LoVo (cell line): ENCODE measurements at regions not wholly inside any gene's neighbourhood (a gene's known extent, or its start where the extent isn't known, plus 50 kb on each side); places are given as distances from the start of the nearest gene placed in this dataset.
"Not testable (repeated sequence)": the region's sequence is repeated elsewhere in the genome, so short reads cannot be mapped to it uniquely, and the experiment has no call there.

Source experiments
- DNase-seq: peaks from one replicate; pipeline ENCODE4 v3.0.0-alpha.2; 2016; ENCODE audit warnings: low spot score

- no peak for DNase-seq
Observed at GRCh38 chr3:159655202-159655601, 333.4 kb upstream of the IL12A start.

DNA sequence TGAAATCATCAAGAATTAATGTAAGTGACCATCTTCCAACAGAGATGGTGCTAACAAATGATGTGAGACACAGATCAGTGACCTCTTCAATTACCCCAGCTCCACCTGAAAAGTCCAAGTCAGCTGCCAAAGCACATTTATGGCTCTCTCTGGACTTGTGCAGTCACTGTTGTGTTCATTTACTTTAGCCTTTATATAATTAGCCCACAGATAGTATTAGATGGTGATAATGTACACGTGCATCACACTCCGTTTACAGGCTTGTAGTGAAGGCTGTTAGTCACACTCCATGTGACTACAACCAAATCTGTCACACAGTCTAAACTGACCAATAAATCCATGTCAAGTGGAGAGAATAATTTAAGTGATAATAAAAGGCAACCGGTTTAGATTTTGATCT lies 331.5 kb upstream of the IL12A start:
- DNase-seq = no peak

DNA sequence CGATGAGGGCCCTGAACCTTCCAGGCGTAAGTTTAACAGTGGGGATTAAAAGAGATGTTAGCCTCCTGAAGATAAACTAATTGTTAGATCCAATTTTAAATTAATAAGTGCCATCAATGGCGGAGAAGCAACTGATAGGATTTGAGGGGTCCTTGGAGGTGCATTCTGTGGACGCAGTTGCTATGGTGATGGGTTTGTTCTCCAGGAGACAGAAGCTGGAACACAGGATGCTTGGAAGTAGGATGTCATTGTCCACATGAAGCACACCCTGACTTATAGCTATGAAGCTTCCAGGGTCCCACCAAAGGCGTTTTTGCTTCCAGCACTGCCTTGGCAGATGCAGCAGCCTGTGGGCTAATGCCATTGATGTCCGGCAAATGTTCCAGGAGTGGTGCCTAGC lies 331.0 kb upstream of the IL12A start:
- DNase-seq = no peak

DNA sequence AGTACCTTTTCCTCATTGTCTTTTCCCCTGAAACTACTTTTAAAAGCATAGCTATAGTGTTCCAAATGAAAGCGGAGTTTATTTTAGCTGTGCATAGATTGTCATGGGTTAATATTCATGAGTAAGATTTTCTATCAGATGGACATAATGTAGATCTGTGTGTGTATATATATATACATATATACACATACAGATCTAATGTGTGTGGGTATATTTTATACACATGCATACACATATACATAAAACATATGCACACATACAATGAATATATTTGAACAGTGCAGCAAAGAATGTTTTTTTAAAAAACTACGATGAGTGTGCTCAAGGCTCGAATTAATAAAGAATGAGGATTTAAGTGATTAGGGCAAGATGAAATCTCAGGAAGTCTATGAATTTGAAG lies 328.3 kb upstream of the IL12A start:
- no peak for DNase-seq

DNA sequence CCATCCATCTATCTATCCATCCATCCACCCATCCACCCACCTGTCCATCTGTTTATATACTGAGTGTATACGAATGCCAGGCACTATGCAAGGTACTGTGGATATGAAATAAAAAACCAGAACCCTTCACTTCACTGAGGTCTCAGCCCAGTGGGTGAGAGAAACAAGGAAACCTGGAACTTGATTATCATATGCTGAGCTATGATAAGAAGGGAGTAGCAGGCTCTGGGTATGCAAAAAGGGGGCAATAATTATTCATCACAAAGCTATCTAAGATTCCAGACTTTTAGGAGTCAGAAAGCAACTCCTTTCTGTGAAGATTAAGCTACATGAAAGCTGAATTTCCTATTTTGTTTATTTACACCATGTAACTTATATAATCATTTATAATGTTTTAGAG lies 327.7 kb upstream of the IL12A start:
- no peak for DNase-seq

- no peak for DNase-seq
Observed at GRCh38 chr3:159662549-159662948, 326.1 kb upstream of the IL12A start.

DNA sequence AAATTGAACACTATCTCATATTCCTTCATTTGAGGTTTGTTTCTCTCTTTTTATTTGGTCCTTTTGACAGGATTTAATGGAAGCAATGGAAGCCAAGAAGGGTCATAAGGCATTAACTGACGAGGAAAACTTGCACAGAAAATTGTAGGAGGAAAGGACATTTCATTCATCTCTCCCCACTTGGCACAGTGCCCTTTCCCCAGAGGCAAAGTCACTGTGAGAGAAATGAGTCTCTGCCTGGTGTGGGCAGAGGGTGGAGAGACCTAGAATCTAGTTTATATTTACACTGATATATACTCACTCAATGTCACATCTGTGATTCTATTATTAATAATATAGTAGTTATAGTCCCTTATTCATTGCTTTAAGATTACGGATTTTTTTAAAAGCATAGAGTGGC lies 324.6 kb upstream of the IL12A start:
- no peak for DNase-seq

DNA sequence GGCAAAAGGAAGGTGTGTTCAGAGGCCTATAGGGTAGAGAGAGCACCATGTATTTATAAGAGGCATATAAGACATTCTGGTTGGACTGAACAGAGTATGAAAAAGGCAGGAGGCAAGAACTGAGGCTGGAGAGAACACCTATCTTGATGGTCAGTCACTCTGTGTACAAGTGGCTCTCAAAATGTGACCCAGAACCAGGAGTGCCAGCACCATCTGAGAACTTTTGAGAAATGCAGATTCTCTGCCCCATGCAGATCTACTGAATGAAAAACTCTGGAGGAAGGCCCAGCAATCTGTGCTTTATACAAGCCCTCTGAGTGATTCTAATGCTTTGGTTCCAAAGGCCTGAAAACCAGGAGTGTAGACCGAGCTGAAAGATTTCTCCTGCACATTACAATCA lies 324.0 kb upstream of the IL12A start:
- DNase-seq = no peak

GRCh38 chr3:159667261-159667660 lies 321.4 kb upstream of the IL12A start:
- DNase-seq = no peak

DNA sequence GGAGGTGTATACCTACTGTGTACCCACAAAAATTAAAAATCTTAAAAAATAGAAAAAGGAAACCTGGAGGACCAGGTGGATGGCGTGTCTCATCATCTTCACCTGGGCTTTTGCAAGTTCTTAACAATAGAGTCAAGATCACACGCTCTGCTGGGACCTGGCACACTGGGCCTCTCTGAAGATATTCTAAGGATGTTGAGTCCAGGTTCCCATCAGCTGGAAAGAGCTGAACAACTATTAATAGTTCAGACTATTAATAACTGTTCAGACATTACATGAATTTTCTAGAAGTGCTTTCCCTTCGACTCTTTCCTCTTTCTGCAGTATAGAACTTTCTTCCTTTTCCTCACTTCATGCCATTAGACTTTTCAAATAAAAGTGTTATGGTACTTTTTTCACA lies 320.2 kb upstream of the IL12A start:
- DNase-seq = no peak

DNA sequence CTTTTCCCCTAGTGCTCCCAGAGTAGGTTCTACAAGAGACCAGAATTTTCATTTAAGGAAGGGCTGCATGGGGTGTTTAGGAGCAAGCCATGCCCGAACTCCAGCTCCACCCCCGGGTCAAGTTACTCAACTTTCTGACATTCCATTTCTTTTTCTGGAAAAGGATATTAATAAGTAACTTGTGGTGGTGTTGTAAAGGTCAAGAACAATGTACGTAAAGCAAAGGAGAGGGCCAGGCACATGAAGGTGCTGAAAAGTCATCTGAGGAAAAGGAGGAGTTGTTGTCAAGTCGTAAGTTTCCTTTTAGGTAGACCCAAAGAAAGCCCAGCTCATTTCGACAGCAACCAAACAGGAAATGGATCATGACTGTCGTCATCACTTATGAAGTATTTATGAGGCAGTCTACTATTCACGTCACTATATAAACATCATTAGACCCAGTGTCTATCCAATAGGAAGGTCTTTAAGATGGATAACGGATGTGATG lies 319.6 kb upstream of the IL12A start:
- DNase-seq = peak; percentile 62

DNA sequence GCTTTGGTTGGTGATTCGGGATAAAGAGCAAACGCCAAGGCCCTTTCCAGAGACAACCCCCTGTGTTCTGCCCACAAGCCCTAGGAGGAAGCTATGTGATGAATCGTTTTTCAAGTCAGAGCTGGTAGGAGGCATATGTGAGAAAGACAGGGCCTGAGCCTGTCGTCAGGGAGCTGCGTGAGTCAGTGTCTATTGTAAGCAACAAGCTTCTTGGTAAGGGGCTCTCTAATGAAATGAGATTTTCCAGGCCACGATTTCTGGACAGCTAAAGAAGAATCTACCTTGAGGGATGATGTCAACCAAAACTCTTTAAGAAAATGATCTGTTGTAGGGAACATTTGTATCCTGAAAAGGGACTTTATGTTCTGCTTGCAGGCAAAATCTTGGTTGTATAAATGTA lies 318.9 kb upstream of the IL12A start:
- DNase-seq = no peak

DNA sequence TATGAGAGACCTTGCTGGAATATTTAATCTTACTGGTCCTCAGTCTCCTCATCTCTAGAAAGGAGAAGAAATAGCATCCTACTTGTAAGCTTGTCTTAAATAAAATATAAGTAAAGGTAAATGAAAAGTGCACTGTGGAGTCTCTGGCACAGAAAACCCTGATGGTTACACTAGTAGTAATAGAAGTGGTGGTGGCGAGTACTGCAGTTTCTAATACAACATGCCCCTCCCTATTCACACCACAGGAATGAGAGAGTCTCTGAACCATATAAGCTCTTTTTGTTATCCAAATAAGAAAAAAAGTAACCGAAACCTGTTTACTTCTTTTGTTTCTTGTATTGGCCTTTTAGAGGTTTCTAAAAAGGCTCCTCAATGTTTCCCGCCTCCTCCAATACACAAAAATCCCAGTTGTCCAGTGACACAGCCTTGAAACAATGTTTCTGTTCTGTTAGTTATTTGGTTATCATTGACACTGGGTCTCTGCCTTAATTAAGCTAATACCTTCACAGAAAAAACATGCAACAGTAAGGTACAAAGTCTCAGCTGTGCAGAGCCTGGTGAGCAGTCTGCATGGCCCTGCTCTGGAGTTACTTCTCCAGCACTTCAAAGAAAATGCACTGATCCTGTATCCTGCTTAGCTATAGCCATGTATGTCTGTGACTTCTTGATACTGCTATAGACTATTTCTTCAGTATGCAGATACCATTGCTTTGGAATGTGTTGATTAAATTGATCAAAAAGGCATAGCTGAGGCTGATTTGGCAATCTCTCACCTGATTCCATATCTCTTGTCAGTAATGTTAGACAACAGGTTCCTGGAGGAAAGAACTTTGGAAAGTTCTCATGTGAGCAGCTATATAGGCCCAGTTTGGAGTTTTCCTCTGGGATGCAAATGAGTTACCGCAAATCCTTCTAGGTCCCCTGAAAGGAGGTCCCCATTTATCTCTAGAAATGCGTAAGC lies 315.6 kb upstream of the IL12A start:
- DNase-seq = no peak

- no peak for DNase-seq
Observed at GRCh38 chr3:159674583-159674982, 314.1 kb upstream of the IL12A start.

DNA sequence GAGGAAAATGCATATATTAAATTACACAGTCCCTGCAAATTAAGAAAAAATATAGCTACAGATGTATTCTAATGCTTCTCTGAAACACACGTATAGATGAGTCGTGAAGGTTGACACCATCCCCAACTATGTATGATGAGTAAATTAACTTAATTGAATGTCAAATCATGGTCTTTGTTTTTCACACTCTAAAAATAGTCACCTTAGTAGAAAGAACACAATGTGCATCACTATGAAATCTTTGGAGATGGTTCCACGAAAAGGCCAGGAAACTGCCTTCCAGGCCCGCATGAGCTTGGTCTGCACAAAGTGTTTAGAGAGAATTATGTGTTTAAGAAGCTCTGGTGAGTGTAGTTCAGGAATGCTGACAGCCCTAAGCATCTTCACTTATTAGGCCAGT lies 313.4 kb upstream of the IL12A start:
- no peak for DNase-seq

DNA sequence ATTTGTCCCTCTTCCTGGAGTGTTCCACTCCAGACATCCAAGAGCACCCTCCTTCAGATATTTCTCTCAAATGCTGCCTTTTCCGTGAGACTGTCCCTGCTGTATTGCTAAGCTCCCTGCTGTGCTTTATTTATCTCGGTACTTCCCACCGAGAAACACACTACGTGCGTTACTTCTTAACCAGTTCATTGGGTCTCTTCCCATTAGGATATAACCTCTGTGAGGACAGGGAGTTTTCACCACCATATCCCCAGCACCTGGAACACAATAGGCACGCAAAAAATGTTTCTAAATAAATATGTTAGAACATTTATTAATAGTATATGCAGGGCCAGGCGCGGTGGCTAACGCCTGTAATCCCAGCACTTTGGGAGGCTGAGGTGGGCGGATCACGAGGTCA lies 308.7 kb upstream of the IL12A start:
- DNase-seq = no peak

GRCh38 chr3:159681717-159682116 lies 306.9 kb upstream of the IL12A start:
- not testable (repeated sequence) for DNase-seq

- DNase-seq = no peak
Observed at GRCh38 chr3:159685801-159686200, 302.8 kb upstream of the IL12A start.

GRCh38 chr3:159693226-159693625 lies 295.4 kb upstream of the IL12A start:
- DNase-seq = no peak

DNA sequence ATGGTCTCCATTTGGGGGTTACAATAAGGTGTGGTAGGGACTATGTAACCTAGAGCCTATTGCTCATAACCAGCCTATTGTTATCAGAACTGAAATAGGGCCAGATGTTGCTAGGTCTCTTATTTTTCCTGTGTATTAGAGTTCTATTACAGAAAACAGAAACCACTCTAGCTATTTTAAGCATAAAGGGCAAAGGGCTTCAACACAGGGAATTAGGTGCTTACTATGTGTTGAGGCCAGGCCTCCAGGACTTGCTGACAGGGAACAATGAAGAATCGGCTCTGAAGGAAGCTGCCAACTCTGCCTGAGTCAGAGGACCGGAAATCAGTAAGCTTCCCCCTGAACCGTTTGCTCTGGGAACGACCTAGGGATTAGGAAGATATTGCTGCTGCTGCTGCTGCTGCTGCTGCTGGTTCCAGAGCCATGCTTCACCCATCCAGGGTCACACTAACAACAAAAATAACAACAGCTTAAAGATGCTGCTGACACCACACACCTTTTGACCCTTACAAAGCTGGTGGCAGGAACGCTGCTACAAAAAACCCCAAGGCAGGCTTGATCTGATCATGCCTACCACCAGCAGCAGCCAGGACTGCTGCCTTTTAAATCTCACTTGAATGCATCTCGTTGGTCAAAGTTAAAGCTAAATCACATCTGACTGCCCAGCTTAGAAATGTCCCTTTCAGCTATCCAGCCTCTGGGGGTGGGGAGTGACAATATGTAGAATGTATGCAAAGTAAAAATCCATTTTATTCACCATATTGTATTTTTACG lies 276.9 kb upstream of the IL12A start:
- no peak for DNase-seq

GRCh38 chr3:159721324-159721723 lies 267.3 kb upstream of the IL12A start:
- DNase-seq = no peak

DNA sequence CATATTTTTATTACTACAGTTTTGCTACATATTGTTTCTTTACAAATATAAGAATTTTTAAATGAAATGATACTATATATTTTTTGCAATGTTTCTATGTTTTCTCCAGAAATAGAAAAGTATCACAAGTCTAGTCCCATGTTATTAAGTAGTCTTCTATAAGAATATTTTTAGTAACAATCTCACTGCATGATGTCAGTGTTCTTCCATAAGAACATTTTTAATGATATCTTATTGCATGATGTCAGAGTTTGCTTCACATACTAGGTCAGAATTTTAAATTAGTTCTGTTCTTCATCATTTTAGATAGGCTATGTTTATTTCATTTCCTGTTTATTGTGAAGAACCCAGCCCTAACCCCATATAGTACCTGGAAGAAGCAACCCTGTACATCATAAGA lies 265.3 kb upstream of the IL12A start:
- no peak for DNase-seq

- DNase-seq = no peak
Observed at GRCh38 chr3:159724627-159725026, 264.0 kb upstream of the IL12A start.
